ENCODE measurements at regions not wholly inside any gene's neighbourhood (a gene's known extent, or its start where the extent isn't known, plus 50 kb on each side); places are given as distances from the start of the nearest gene placed in this dataset.

DNA sequence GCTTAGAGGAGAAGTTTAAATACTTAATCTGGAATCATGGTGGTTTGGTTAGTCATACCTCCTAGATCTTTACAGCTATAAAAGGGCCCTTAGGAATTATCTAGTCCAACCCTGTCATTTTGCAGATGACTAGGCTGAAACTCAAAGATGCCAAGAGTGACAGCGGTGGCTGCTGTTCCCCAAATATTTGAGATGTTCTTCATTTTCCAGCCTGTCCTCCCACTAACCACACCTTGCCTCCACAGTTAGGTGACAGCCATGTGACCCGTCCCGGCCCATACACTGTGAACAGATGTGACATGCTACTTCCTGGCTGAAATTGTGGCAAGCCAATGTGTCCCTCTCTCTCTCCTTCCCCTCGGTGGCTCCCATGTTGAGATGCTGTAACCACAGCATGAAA, 225.5 kb upstream of the IPO5 start:
- no peak for TF ChIP-seq POLR2A (IDR thresholded peaks at IDR 0.05)
- TF ChIP-seq, protein P1, sequence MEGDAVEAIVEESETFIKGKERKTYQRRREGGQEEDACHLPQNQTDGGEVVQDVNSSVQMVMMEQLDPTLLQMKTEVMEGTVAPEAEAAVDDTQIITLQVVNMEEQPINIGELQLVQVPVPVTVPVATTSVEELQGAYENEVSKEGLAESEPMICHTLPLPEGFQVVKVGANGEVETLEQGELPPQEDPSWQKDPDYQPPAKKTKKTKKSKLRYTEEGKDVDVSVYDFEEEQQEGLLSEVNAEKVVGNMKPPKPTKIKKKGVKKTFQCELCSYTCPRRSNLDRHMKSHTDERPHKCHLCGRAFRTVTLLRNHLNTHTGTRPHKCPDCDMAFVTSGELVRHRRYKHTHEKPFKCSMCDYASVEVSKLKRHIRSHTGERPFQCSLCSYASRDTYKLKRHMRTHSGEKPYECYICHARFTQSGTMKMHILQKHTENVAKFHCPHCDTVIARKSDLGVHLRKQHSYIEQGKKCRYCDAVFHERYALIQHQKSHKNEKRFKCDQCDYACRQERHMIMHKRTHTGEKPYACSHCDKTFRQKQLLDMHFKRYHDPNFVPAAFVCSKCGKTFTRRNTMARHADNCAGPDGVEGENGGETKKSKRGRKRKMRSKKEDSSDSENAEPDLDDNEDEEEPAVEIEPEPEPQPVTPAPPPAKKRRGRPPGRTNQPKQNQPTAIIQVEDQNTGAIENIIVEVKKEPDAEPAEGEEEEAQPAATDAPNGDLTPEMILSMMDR (IDR thresholded peaks at IDR 0.05), result no peak
- H3K27me3 ChIP-seq, result no peaks in the 10 kb centered on the region
- H3K4me1 ChIP-seq, result no peaks in the 10 kb centered on the region
- no peak for DNase-seq
- WGBS, 2 donors, result 75 to 89% methylated on average over 4 of the region's 4 CpGs
- H3K36me3 ChIP-seq, result no peaks in the 10 kb centered on the region
- intact Hi-C loops (cut with DNase I), result no loop called here
- no peaks in the 10 kb centered on the region for H3K9me3 ChIP-seq
- H3K4me3 ChIP-seq, result no peak overlapping the region
- no peak overlapping the region for H3K27ac ChIP-seq

DNA sequence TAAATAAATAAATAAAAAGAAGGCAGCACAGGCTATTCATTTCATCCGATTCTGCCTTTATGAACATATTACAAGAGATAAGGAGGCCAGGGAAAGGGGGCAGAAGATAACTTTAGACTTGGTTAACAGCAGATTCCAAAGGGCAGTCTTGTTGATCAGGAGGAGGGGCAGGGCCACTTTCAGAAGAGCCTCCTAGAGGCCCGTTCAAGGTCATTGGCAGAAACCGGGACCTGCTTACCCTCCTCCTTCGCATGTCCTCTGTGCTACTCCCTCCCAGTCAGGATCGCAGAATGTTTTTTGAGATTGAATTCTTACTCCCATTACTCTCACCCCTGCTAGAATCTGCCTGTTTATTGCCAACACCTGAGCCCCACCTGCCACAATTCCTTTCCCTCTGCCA, 217.0 kb upstream of the IPO5 start:
- 83 to 93% methylated on average over 5 of the region's 5 CpGs for WGBS, 2 donors
- Histone ChIP-seq H3K4me3 (no peak overlapping the region), H3K4me1 (no peaks in the 10 kb centered on the region), H3K27me3 (no peaks in the 10 kb centered on the region), H3K9me3 (no peaks in the 10 kb centered on the region), H3K27ac (no peak overlapping the region), H3K36me3 (no peaks in the 10 kb centered on the region)
- DNase-seq, result no peak
- intact Hi-C loops (cut with DNase I), result no loop called here
- no peak for TF ChIP-seq POLR2A (IDR thresholded peaks at IDR 0.05)
- TF ChIP-seq, protein P1 (IDR thresholded peaks at IDR 0.05), result no peak

DNA sequence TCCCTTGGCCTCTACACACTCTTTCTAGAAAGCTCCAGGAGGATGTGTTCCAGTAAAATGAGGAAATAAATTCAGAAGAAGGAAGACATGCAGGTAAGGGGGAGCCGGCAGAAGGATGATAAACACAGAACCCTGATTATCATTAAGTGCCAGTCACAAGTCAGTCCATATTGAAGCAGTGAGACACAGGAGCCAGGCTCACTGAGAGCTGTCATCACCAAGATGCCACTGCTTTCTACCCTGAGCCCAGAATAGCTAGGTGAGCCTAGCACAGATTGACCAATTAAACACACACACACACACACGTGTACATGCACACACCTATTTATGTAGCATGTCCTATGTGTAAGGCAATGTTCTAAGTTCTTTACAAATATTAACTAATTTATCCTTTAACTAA, 211.4 kb upstream of the IPO5 start:
- H3K9me3 ChIP-seq, result no peaks in the 10 kb centered on the region
- H3K36me3 ChIP-seq, result no peaks in the 10 kb centered on the region
- H3K4me1 ChIP-seq, result no peaks in the 10 kb centered on the region
- intact Hi-C loops (cut with DNase I), result no loop called here
- TF ChIP-seq, protein P1 (IDR thresholded peaks at IDR 0.05), result no peak
- no peak for TF ChIP-seq POLR2A (IDR thresholded peaks at IDR 0.05)
- no peak overlapping the region for H3K4me3 ChIP-seq
- H3K27ac ChIP-seq, result no peak overlapping the region
- H3K27me3 ChIP-seq, result no peaks in the 10 kb centered on the region
- DNase-seq, result no peak
- WGBS, 2 donors, result 63 to 69% methylated on average over 2 of the region's 2 CpGs

DNA sequence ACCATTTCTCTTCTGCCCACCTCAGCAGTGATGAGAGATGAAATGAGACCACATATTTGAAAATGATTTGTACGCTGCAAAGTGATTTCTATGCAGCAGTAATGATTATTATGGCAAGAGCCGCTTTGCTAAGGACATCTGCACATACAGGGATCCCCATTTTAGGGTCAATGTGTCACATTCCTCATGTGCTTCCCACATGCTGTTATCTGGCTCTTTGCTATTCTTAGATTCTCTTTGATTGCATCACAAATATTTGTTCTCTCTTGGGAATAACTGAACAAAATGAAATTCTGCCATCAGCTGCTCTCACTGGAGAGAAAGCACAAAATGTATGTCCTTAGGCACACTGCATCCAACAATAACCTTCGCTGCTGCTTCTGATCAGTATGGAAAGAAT, 209.5 kb upstream of the IPO5 start:
- Histone ChIP-seq H3K4me3 (no peak overlapping the region), H3K4me1 (no peaks in the 10 kb centered on the region), H3K27ac (no peak overlapping the region), H3K27me3 (no peaks in the 10 kb centered on the region), H3K36me3 (no peaks in the 10 kb centered on the region), H3K9me3 (no peaks in the 10 kb centered on the region)
- DNase-seq, result no peak
- intact Hi-C loops (cut with DNase I), result no loop called here
- 41 to 47% methylated on average over 3 of the region's 3 CpGs for WGBS, 2 donors
- TF ChIP-seq POLR2A (IDR thresholded peaks at IDR 0.05), result no peak
- TF ChIP-seq, protein P1 (IDR thresholded peaks at IDR 0.05), result no peak

DNA sequence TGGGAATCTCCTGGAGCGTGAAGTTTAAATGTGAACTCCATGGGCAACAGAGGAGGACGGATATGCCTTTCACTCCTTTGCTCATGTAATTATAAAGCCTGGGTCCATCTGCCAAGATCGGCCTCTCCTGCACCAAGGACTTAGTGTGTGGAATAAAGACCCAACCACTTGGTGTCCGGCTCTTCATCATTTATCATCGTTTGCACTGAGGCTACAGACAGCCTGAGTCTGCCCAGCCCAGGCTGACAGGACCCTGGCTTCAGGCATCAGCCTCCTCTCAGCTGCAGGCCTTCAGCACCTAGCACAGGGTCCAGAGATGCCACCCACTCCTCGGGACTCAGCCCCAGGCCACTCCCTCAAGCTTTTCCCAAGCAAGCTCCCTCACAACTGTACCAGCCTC, 206.8 kb upstream of the IPO5 start:
- no peak overlapping the region for H3K27ac ChIP-seq

More for the DNA sequence above, 206.8 kb upstream of the IPO5 start:
- Histone ChIP-seq H3K4me3 (no peak overlapping the region), H3K9me3 (no peaks in the 10 kb centered on the region), H3K36me3 (no peaks in the 10 kb centered on the region), H3K4me1 (no peaks in the 10 kb centered on the region), H3K27me3 (no peaks in the 10 kb centered on the region)
- no peak for TF ChIP-seq POLR2A (IDR thresholded peaks at IDR 0.05)
- TF ChIP-seq, protein P1 (IDR thresholded peaks at IDR 0.05), result no peak
- intact Hi-C loops (cut with DNase I), result no loop called here
- no peak for DNase-seq
- WGBS, 2 donors, result 74 to 83% methylated on average over 6 of the region's 6 CpGs

Measured in esophagus squamous epithelium (tissue), 5 donors.